HFF-Myc (cell line): ENCODE measurements at regions not wholly inside any gene's neighbourhood (a gene's known extent, or its start where the extent isn't known, plus 50 kb on each side); places are given as distances from the start of the nearest gene placed in this dataset.

Experiments
- DNase-seq: peaks from one replicate; pipeline ENCODE4 v3.0.0-alpha.2; 2011; ENCODE audit warnings: low read depth; ENCODE audit errors: extremely low read depth
- H3K4me3 ChIP-seq: replicated peaks from 2 replicates; pipeline ENCODE4 v1.5.1; 2011; ENCODE audit warnings: low read depth, mild to moderate bottlenecking, control low read depth, low read length
- CTCF ChIP-seq: IDR thresholded peaks from 2 replicates; pipeline ENCODE4 v1.5.1; 2012; ENCODE audit warnings: mild to moderate bottlenecking, low read depth, low read length, control low read depth; ENCODE audit errors: missing control alignments

GRCh38 chr1:70899735-70900134 is 147.9 kb downstream of the PTGER3 start:
- TF ChIP-seq CTCF = no peak
- DNase-seq = no peak
- no peak overlapping the region for H3K4me3 ChIP-seq

GRCh38 chr1:70902211-70902610 is 145.4 kb downstream of the PTGER3 start:
- no peak for DNase-seq
- no peak overlapping the region for H3K4me3 ChIP-seq
- no peak for TF ChIP-seq CTCF

GRCh38 chr1:70906800-70907199 is 140.8 kb downstream of the PTGER3 start:
- no peak for TF ChIP-seq CTCF
- H3K4me3 ChIP-seq = no peak overlapping the region
- DNase-seq = no peak

- no peak for TF ChIP-seq CTCF
- no peak for DNase-seq
- H3K4me3 ChIP-seq = no peak overlapping the region
Measured at GRCh38 chr1:70907563-70908310, 139.9 kb downstream of the PTGER3 start.

- no peak overlapping the region for H3K4me3 ChIP-seq
- DNase-seq = no peak
- no peak for TF ChIP-seq CTCF
Measured at GRCh38 chr1:70909262-70909822, 138.3 kb downstream of the PTGER3 start.

- H3K4me3 ChIP-seq = no peak overlapping the region
- TF ChIP-seq CTCF = no peak
- DNase-seq = no peak
Measured at GRCh38 chr1:70910013-70910412, 137.6 kb downstream of the PTGER3 start.
